ENCODE measurements at regions not wholly inside any gene's neighbourhood (a gene's known extent, or its start where the extent isn't known, plus 50 kb on each side); places are given as distances from the start of the nearest gene placed in this dataset.

DNA sequence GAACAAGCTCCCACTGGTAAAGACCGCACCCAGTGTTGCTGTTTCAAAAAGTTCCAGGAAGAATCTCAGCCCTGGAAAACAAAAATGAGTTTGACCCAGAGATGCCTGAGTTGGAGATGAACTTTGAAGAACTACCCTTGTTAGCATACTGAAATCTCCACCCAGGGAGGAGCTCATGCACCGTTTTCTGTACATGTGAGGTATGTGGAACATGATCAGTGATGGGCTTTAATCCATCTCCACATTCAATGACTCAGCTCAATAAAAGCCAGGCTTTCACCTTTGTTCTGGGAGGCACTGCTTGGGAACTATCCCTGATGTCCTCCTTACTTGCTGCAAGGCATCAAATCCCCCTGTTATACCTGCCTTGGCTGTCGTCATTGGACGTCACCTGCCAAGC, 279.9 kb downstream of the UQCRFS1 start:
- no peak for TF ChIP-seq EZH2phosphoT487 (IDR thresholded peaks at IDR 0.05; ENCODE audit: borderline replicate concordance)
- TF ChIP-seq, protein P1, sequence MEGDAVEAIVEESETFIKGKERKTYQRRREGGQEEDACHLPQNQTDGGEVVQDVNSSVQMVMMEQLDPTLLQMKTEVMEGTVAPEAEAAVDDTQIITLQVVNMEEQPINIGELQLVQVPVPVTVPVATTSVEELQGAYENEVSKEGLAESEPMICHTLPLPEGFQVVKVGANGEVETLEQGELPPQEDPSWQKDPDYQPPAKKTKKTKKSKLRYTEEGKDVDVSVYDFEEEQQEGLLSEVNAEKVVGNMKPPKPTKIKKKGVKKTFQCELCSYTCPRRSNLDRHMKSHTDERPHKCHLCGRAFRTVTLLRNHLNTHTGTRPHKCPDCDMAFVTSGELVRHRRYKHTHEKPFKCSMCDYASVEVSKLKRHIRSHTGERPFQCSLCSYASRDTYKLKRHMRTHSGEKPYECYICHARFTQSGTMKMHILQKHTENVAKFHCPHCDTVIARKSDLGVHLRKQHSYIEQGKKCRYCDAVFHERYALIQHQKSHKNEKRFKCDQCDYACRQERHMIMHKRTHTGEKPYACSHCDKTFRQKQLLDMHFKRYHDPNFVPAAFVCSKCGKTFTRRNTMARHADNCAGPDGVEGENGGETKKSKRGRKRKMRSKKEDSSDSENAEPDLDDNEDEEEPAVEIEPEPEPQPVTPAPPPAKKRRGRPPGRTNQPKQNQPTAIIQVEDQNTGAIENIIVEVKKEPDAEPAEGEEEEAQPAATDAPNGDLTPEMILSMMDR (conservative IDR thresholded peaks at IDR 0.05; ENCODE audit: low read length) = no peak

Measured in Loucy (cell line).